IMR-90 (cell line): ENCODE measurements at regions not wholly inside any gene's neighbourhood (a gene's known extent, or its start where the extent isn't known, plus 50 kb on each side); places are given as distances from the start of the nearest gene placed in this dataset.

Source experiments
- ATAC-seq: fragments of 200-7000 bp; cut with Tn5 transposase; 2 replicates; pipeline ENCODE4 v1.9.1; 2020; ENCODE audit warnings: low read depth, mild to moderate bottlenecking, moderate library complexity
- BruUV-seq: library from RNA; stranded (reverse); fragments of 400-500 nt; replicated peaks from 2 replicates; lab custom pipeline; 2021; lab: Mats Ljungman, UMichigan
- CTCF ChIA-PET: fragments of 300-600 bp; formaldehyde crosslinking; extraction: SDS; loops from one replicate; lab custom pipeline; 2021; ENCODE audit warnings: antibody characterized with exemption; lab: Yijun Ruan, JAX
- POLR2A ChIA-PET: fragments of 300-600 bp; sonication (Branson Sonifier 250); formaldehyde crosslinking; loops from one replicate; lab custom pipeline; 2022; ENCODE audit warnings: antibody characterized with exemption; ENCODE audit not compliant: unreplicated experiment; lab: Charles Lee
- DNase-seq: peaks from one replicate; pipeline ENCODE4 v3.0.0; 2013
- H2AFZ ChIP-seq: replicated peaks from 2 replicates; pipeline ENCODE3; 2013; ENCODE audit warnings: low read length, mild to moderate bottlenecking; ENCODE audit not compliant: poor library complexity
- H2AK5ac ChIP-seq: 2 replicates; pipeline ENCODE4 v1.6.1; 2013; ENCODE audit warnings: low read depth, low read length, inconsistent platforms
- H2AK9ac ChIP-seq: replicated peaks from 2 replicates; pipeline ENCODE3; 2013; ENCODE audit warnings: mild to moderate bottlenecking, low read depth, low read length, moderate library complexity; ENCODE audit not compliant: poor library complexity
- H2BK120ac ChIP-seq: 2 replicates; pipeline ENCODE4 v1.6.1; 2013; ENCODE audit warnings: low read depth, low read length, inconsistent platforms
- H2BK15ac ChIP-seq: 3 replicates; pipeline ENCODE4 v1.6.1; 2013; ENCODE audit warnings: low read depth, low read length, inconsistent platforms
- H2BK20ac ChIP-seq: 2 replicates; pipeline ENCODE4 v1.6.1; 2013; ENCODE audit warnings: low read depth, mild to moderate bottlenecking, inconsistent platforms, low read length, moderate library complexity
- H2BK5ac ChIP-seq: 2 replicates; pipeline ENCODE4 v1.6.1; 2013; ENCODE audit warnings: mild to moderate bottlenecking, low read depth, low read length, inconsistent platforms; ENCODE audit not compliant: poor library complexity, severe bottlenecking
- H3K14ac ChIP-seq: replicated peaks from 2 replicates; pipeline ENCODE4 v1.6.1; 2013; ENCODE audit warnings: low read depth, low read length, inconsistent platforms
- H3K18ac ChIP-seq: 2 replicates; pipeline ENCODE4 v1.6.1; 2013; ENCODE audit warnings: low read depth, low read length, control low read depth
- H3K23ac ChIP-seq: 2 replicates; pipeline ENCODE4 v1.6.1; 2013; ENCODE audit warnings: low read depth, low read length, inconsistent platforms
- H3K27ac ChIP-seq: 2 replicates; pipeline ENCODE4 v1.5.1; 2013; ENCODE audit warnings: mild to moderate bottlenecking, control low read depth, low read length; ENCODE audit not compliant: insufficient read depth
- H3K27me3 ChIP-seq: 2 replicates; pipeline ENCODE4 v1.6.1; 2013; ENCODE audit warnings: low read length; ENCODE audit not compliant: control insufficient read depth, insufficient read depth
- H3K36me3 ChIP-seq: 2 replicates; pipeline ENCODE4 v1.6.1; 2013; ENCODE audit warnings: low read length, mixed read lengths; ENCODE audit not compliant: control insufficient read depth, insufficient read depth
- H3K4ac ChIP-seq: 2 replicates; pipeline ENCODE4 v1.6.1; 2013; ENCODE audit warnings: low read depth, low read length, inconsistent platforms
- H3K4me1 ChIP-seq: 2 replicates; pipeline ENCODE4 v1.6.1; 2013; ENCODE audit warnings: low read length, mixed read lengths; ENCODE audit not compliant: control insufficient read depth, insufficient read depth
- H3K4me2 ChIP-seq: 2 replicates; pipeline ENCODE4 v1.6.1; 2013; ENCODE audit warnings: low read depth, mild to moderate bottlenecking, control low read depth, low read length, moderate library complexity
- H3K4me3 ChIP-seq: 2 replicates; pipeline ENCODE4 v1.5.1; 2013; ENCODE audit warnings: low read depth, mild to moderate bottlenecking, control low read depth, low read length, moderate library complexity; ENCODE audit not compliant: insufficient read depth
- H3K56ac ChIP-seq: 2 replicates; pipeline ENCODE4 v1.6.1; 2013; ENCODE audit warnings: low read length, inconsistent platforms; ENCODE audit not compliant: insufficient read depth; ENCODE audit errors: extremely low read depth
- H3K79me1 ChIP-seq, 2 experiments: 2 replicates each; pipeline ENCODE4 v1.6.1; 2013; ENCODE audit warnings: low read length in 2 of 2, inconsistent platforms in 1 of 2, low read depth in 1 of 2
- H3K9ac ChIP-seq: 2 replicates; pipeline ENCODE4 v1.6.1; 2013; ENCODE audit warnings: low read depth, low read length, control low read depth
- H3K9me1 ChIP-seq: 2 replicates; pipeline ENCODE4 v1.6.1; 2013; ENCODE audit warnings: low read length, inconsistent platforms; ENCODE audit not compliant: insufficient read depth
- H3K9me3 ChIP-seq: 2 replicates; pipeline ENCODE4 v1.6.1; 2013; ENCODE audit warnings: low read length; ENCODE audit not compliant: control insufficient read depth, insufficient read depth
- H4K20me1 ChIP-seq: 2 replicates; pipeline ENCODE4 v1.6.1; 2013; ENCODE audit warnings: low read length, inconsistent platforms; ENCODE audit not compliant: insufficient read depth
- H4K5ac ChIP-seq: 2 replicates; pipeline ENCODE4 v1.6.1; 2013; ENCODE audit warnings: mild to moderate bottlenecking, low read depth, low read length, control low read depth
- H4K8ac ChIP-seq, 2 experiments: 2 replicates each; pipeline ENCODE4 v1.6.1; 2013; ENCODE audit warnings: low read depth in 2 of 2, low read length in 2 of 2, control low read depth in 1 of 2, inconsistent platforms in 1 of 2
- H4K91ac ChIP-seq: 2 replicates; pipeline ENCODE4 v1.6.1; 2013; ENCODE audit warnings: low read depth, low read length, inconsistent platforms; ENCODE audit not compliant: insufficient read depth
- BHLHE40 ChIP-seq: fragments of 150-350 bp; IDR thresholded peaks from 2 replicates; pipeline ENCODE4 v1.6.1; 2016; ENCODE audit warnings: mild to moderate bottlenecking, low read depth, low read length
- CEBPB ChIP-seq: IDR thresholded peaks from 2 replicates; pipeline ENCODE4 v1.6.1; 2012; ENCODE audit warnings: low read depth, low read length, improper control_type of control experiment
- CHD1 ChIP-seq: IDR thresholded peaks from 2 replicates; pipeline ENCODE4 v1.6.1; 2012; ENCODE audit warnings: low read depth, low read length, improper control_type of control experiment
- FOS ChIP-seq: fragments of 150-350 bp; IDR thresholded peaks from 2 replicates; pipeline ENCODE4 v1.6.1; 2016; ENCODE audit warnings: low read depth, low read length
- MAFK ChIP-seq: IDR thresholded peaks from 2 replicates; pipeline ENCODE4 v1.6.1; 2012; ENCODE audit warnings: low read depth, low read length, improper control_type of control experiment
- MAZ ChIP-seq: IDR thresholded peaks from 2 replicates; pipeline ENCODE4 v1.6.1; 2012; ENCODE audit warnings: low read depth, mild to moderate bottlenecking, low read length, improper control_type of control experiment, moderate library complexity, borderline replicate concordance
- MXI1 ChIP-seq: IDR thresholded peaks from 2 replicates; pipeline ENCODE4 v1.6.1; 2012; ENCODE audit warnings: low read depth, mild to moderate bottlenecking, low read length, moderate library complexity, borderline replicate concordance
- NFE2L2 ChIP-seq: fragments of 150-350 bp; IDR thresholded peaks from 2 replicates; pipeline ENCODE4 v1.6.1; 2016; ENCODE audit warnings: low read depth, mild to moderate bottlenecking, low read length
- POLR2A ChIP-seq: IDR thresholded peaks from 2 replicates; pipeline ENCODE4 v1.6.1; 2012; ENCODE audit warnings: mild to moderate bottlenecking, low read depth, low read length
- RAD21 ChIP-seq: IDR thresholded peaks from 2 replicates; pipeline ENCODE4 v1.6.1; 2012; ENCODE audit warnings: low read length, improper control_type of control experiment
- RCOR1 ChIP-seq: IDR thresholded peaks from 2 replicates; pipeline ENCODE4 v1.6.1; 2012; ENCODE audit warnings: mild to moderate bottlenecking, low read length, improper control_type of control experiment; ENCODE audit not compliant: insufficient replicate concordance
- RFX5 ChIP-seq: IDR thresholded peaks from 2 replicates; pipeline ENCODE4 v1.8.0; 2012; ENCODE audit warnings: low read depth, mild to moderate bottlenecking, low read length, moderate library complexity
- SMC3 ChIP-seq: fragments of 150-350 bp; IDR thresholded peaks from 2 replicates; pipeline ENCODE4 v1.6.1; 2016; ENCODE audit warnings: low read depth, mild to moderate bottlenecking, antibody characterized with exemption, low read length, moderate library complexity
- WGBS, 2 experiments: methylation state at CpG; one replicate each; pipeline versions ENCODE4 v1.1.5 to v1.1.7; 2013; ENCODE audit warnings: missing lambda C conversion rate in 2 of 2; ENCODE audit not compliant: insufficient read length in 1 of 2; ENCODE audit errors: extremely low coverage in 2 of 2; 5-methylcytosine and 5-hydroxymethylcytosine counted together
- dilution Hi-C: fragments of 300-500 bp; cut with HindIII; formaldehyde crosslinking; loops from one replicate; pipeline ENCODE4 v1.14.3; 2018; ENCODE audit warnings: low sequenced_read_pairs; ENCODE audit not compliant: unreplicated experiment
- in situ Hi-C: fragments of 300-500 bp; cut with MboI; formaldehyde crosslinking; loops from 3 replicates; pipeline ENCODE4 v1.14.3; 2019; ENCODE audit warnings: low sequenced_read_pairs, inconsistent platforms, mixed read lengths
- intact Hi-C: fragments of 100-400 bp; cut with micrococcal nuclease; formaldehyde crosslinking; loops from 2 replicates; pipeline ENCODE4 v1.10.0; 2022
- TF ChIP-seq, protein P1 (sequence below): fragments of 150-350 bp; IDR thresholded peaks from 2 replicates; pipeline ENCODE4 v1.6.1; 2017; ENCODE audit warnings: mild to moderate bottlenecking, antibody characterized with exemption, low read length, low read depth
- TF ChIP-seq, protein P2 (sequence below): conservative IDR thresholded peaks from 2 replicates; pipeline ENCODE4 v1.5.1; 2012; ENCODE audit warnings: mild to moderate bottlenecking, low read depth, low read length, improper control_type of control experiment
- TF ChIP-seq, protein P3 (sequence below): fragments of 150-350 bp; IDR thresholded peaks from 2 replicates; pipeline ENCODE4 v1.6.1; 2016; ENCODE audit warnings: low read depth, mild to moderate bottlenecking, low read length, moderate library complexity, borderline replicate concordance

DNA sequence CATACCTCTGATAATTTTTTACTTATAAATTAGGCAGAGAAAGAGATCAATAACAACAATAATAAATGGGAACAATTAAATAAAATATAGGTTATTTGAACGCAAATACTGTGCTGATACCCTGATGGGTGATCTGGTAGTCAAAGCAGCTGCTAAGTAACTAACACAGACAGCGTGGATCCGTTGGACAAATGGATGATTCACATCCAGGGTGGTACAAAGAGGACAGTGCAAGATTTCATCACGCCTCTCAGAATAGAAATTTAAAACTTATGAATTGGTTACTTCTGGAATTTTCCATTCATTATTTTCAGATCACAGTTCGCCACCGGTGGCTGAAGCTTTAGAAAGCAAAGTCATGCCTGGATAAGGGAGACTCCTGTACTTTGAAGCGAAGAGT, 1066.0 kb upstream of the ADGRL3 start:
- ChIA-PET POLR2A (interaction anchor here (0.8 kb wide), 1 partner anchor 12 kb away, joined by 5 read pairs; no protein-coding TSS in a partner anchor), CTCF (no interaction called here)
- no peak overlapping the region for H4K8ac ChIP-seq
- H4K5ac ChIP-seq: no peak overlapping the region
- no peak overlapping the region for H4K91ac ChIP-seq
- H3K79me1 ChIP-seq: no peaks in the 10 kb centered on the region
- no peak overlapping the region for H3K23ac ChIP-seq
- intact Hi-C loops (no loop called here), in situ Hi-C loops (no loop called here), dilution Hi-C loops (no loop called here)
- no peaks in the 10 kb centered on the region for H3K4me1 ChIP-seq
- H2BK120ac ChIP-seq: no peak overlapping the region
- H3K27ac ChIP-seq: no peak overlapping the region
- no peak overlapping the region for H3K14ac ChIP-seq
- ATAC-seq (no peak), DNase-seq (no peak)
- H3K4me2 ChIP-seq: no peak overlapping the region
- H3K4ac ChIP-seq: no peak overlapping the region
- WGBS, 2 experiments: no CpG with 5 or more reads among the region's 7 CpGs
- no peak overlapping the region for H3K56ac ChIP-seq
- BruUV-seq: no TSS peak
- no peaks in the 10 kb centered on the region for H3K9me3 ChIP-seq
- no peak overlapping the region for H2BK5ac ChIP-seq
- H2BK15ac ChIP-seq: no peak overlapping the region
- TF ChIP-seq FOS (no peak), SMC3 (no peak), NFE2L2 (no peak), CHD1 (no peak), RFX5 (no peak), POLR2A (no peak), BHLHE40 (no peak), RAD21 (no peak), MAZ (no peak), MXI1 (no peak), CEBPB (no peak), RCOR1 (no peak), MAFK (no peak)
- TF ChIP-seq, protein P1, sequence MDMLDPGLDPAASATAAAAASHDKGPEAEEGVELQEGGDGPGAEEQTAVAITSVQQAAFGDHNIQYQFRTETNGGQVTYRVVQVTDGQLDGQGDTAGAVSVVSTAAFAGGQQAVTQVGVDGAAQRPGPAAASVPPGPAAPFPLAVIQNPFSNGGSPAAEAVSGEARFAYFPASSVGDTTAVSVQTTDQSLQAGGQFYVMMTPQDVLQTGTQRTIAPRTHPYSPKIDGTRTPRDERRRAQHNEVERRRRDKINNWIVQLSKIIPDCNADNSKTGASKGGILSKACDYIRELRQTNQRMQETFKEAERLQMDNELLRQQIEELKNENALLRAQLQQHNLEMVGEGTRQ: no peak
- TF ChIP-seq, protein P2, sequence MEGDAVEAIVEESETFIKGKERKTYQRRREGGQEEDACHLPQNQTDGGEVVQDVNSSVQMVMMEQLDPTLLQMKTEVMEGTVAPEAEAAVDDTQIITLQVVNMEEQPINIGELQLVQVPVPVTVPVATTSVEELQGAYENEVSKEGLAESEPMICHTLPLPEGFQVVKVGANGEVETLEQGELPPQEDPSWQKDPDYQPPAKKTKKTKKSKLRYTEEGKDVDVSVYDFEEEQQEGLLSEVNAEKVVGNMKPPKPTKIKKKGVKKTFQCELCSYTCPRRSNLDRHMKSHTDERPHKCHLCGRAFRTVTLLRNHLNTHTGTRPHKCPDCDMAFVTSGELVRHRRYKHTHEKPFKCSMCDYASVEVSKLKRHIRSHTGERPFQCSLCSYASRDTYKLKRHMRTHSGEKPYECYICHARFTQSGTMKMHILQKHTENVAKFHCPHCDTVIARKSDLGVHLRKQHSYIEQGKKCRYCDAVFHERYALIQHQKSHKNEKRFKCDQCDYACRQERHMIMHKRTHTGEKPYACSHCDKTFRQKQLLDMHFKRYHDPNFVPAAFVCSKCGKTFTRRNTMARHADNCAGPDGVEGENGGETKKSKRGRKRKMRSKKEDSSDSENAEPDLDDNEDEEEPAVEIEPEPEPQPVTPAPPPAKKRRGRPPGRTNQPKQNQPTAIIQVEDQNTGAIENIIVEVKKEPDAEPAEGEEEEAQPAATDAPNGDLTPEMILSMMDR: no peak
- TF ChIP-seq, protein P3, sequence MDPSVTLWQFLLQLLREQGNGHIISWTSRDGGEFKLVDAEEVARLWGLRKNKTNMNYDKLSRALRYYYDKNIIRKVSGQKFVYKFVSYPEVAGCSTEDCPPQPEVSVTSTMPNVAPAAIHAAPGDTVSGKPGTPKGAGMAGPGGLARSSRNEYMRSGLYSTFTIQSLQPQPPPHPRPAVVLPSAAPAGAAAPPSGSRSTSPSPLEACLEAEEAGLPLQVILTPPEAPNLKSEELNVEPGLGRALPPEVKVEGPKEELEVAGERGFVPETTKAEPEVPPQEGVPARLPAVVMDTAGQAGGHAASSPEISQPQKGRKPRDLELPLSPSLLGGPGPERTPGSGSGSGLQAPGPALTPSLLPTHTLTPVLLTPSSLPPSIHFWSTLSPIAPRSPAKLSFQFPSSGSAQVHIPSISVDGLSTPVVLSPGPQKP: no peak
- H3K9ac ChIP-seq: no peak overlapping the region
- no peak overlapping the region for H2AK9ac ChIP-seq
- H3K9me1 ChIP-seq: no peaks in the 10 kb centered on the region
- H2BK20ac ChIP-seq: no peak overlapping the region
- H3K4me3 ChIP-seq: no peak overlapping the region
- H3K18ac ChIP-seq: no peak overlapping the region
- no peaks in the 10 kb centered on the region for H3K27me3 ChIP-seq
- H3K36me3 ChIP-seq: no peaks in the 10 kb centered on the region
- H2AFZ ChIP-seq: no peak overlapping the region
- no peaks in the 10 kb centered on the region for H4K20me1 ChIP-seq
- no peak overlapping the region for H2AK5ac ChIP-seq
